Astrocyte of the spinal cord (primary cell): ENCODE measurements at regions not wholly inside any gene's neighbourhood (a gene's known extent, or its start where the extent isn't known, plus 50 kb on each side); places are given as distances from the start of the nearest gene placed in this dataset.

Experiments used
- DNase-seq: peaks from one replicate; pipeline ENCODE4 v3.0.0; 2011; ENCODE audit warnings: low read depth, low spot score
- H3K4me3 ChIP-seq: 2 replicates; pipeline ENCODE4 v1.5.1; 2011; ENCODE audit warnings: low read depth, mild to moderate bottlenecking, low read length, moderate library complexity
- in situ Hi-C: cut with HindIII; loops from 2 replicates; pipeline ENCODE4 v1.10.0; 2017; ENCODE audit warnings: low sequenced_read_pairs
- TF ChIP-seq, protein P1 (sequence below): IDR thresholded peaks from 2 replicates; pipeline ENCODE4 v1.5.1; 2012; ENCODE audit warnings: low read depth, mild to moderate bottlenecking, low read length, inconsistent platforms

DNA sequence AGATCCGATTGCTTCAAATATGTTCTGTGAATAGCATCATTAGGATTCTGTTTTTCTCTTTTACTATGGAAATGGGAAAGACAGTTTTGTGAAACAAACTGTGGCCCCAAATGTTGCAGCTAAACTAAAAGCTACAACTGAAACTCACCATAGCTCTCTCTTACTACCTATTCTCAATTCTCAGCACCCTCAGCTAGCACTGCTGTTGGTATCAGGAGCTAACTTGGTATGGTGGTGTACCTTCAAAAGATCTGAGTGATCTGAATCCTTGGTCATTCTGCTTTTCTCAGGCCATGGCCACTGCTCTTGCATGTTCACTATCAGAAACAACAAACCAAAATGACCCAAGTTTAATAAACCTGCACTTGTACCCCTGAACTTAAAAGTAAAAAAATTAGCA lies 1208.0 kb downstream of the SORCS1 start:
- in situ Hi-C loops, result no loop called here
- no peak for DNase-seq
- no peak overlapping the region for H3K4me3 ChIP-seq
- TF ChIP-seq, protein P1, sequence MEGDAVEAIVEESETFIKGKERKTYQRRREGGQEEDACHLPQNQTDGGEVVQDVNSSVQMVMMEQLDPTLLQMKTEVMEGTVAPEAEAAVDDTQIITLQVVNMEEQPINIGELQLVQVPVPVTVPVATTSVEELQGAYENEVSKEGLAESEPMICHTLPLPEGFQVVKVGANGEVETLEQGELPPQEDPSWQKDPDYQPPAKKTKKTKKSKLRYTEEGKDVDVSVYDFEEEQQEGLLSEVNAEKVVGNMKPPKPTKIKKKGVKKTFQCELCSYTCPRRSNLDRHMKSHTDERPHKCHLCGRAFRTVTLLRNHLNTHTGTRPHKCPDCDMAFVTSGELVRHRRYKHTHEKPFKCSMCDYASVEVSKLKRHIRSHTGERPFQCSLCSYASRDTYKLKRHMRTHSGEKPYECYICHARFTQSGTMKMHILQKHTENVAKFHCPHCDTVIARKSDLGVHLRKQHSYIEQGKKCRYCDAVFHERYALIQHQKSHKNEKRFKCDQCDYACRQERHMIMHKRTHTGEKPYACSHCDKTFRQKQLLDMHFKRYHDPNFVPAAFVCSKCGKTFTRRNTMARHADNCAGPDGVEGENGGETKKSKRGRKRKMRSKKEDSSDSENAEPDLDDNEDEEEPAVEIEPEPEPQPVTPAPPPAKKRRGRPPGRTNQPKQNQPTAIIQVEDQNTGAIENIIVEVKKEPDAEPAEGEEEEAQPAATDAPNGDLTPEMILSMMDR, result no peak

- in situ Hi-C loops, result no loop called here
- H3K4me3 ChIP-seq, result no peak overlapping the region
- TF ChIP-seq, protein P1, result no peak
- DNase-seq, result no peak
Measured at GRCh38 chr10:105953861-105954260, 1210.6 kb downstream of the SORCS1 start.

- no peak for DNase-seq
Measured at GRCh38 chr10:105953056-105953455, 1211.5 kb downstream of the SORCS1 start.

GRCh38 chr10:105952153-105952552 lies 1212.4 kb downstream of the SORCS1 start:
- H3K4me3 ChIP-seq, result no peak overlapping the region
- in situ Hi-C loops, result no loop called here
- peak; percentile 40 for DNase-seq

More at GRCh38 chr10:105953056-105953455, 1211.5 kb downstream of the SORCS1 start:
- in situ Hi-C loops, result no loop called here
- no peak overlapping the region for H3K4me3 ChIP-seq
- TF ChIP-seq, protein P1, result no peak

GRCh38 chr10:105950410-105950809 lies 1214.1 kb downstream of the SORCS1 start:
- peak; percentile 50 for DNase-seq
- TF ChIP-seq, protein P1, result peak; percentile 79
- H3K4me3 ChIP-seq, result no peak overlapping the region
- in situ Hi-C loops, result no loop called here

More at GRCh38 chr10:105952153-105952552, 1212.4 kb downstream of the SORCS1 start:
- TF ChIP-seq, protein P1, result no peak

- DNase-seq, result no peak
- no peak overlapping the region for H3K4me3 ChIP-seq
- in situ Hi-C loops, result no loop called here
- TF ChIP-seq, protein P1, result no peak
Measured at GRCh38 chr10:105949721-105950120, 1214.8 kb downstream of the SORCS1 start.
